NB4 (cell line): ENCODE measurements at regions not wholly inside any gene's neighbourhood (a gene's known extent, or its start where the extent isn't known, plus 50 kb on each side); places are given as distances from the start of the nearest gene placed in this dataset.

Experiments
- MAX ChIP-seq: IDR thresholded peaks from 2 replicates; pipeline ENCODE4 v1.6.1; 2011; ENCODE audit warnings: low read depth, low read length
- MYC ChIP-seq: IDR thresholded peaks from 2 replicates; pipeline ENCODE4 v1.6.1; 2011; ENCODE audit warnings: low read depth, low read length
- POLR2A ChIP-seq: IDR thresholded peaks from 2 replicates; pipeline ENCODE4 v1.6.1; 2011; ENCODE audit warnings: mild to moderate bottlenecking; ENCODE audit not compliant: insufficient read length; ENCODE audit errors: extremely low read depth
- TF ChIP-seq, protein P1 (sequence below): IDR thresholded peaks from one replicate; pipeline ENCODE4 v1.5.1; 2012; ENCODE audit warnings: low read depth, low read length

DNA sequence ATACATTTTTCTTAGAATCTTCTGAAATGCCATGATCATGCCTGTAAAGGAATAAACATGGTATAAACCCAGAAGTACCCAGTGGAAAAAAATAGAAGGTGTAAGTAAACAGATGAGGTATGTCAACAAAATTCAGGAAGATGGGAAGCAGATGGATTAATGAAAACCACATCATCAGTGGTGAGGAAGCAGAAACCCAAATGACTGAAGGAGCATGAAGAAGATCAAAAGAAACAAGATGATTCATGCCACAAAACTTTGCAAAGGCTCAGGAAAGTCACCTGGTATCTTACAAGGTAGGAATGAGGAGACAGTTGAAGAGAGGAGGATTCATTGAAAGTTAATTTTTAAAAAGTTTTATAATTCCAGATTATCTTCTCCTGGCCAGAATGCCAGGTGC lies 132.8 kb upstream of the PAPPA start:
- TF ChIP-seq, protein P1, sequence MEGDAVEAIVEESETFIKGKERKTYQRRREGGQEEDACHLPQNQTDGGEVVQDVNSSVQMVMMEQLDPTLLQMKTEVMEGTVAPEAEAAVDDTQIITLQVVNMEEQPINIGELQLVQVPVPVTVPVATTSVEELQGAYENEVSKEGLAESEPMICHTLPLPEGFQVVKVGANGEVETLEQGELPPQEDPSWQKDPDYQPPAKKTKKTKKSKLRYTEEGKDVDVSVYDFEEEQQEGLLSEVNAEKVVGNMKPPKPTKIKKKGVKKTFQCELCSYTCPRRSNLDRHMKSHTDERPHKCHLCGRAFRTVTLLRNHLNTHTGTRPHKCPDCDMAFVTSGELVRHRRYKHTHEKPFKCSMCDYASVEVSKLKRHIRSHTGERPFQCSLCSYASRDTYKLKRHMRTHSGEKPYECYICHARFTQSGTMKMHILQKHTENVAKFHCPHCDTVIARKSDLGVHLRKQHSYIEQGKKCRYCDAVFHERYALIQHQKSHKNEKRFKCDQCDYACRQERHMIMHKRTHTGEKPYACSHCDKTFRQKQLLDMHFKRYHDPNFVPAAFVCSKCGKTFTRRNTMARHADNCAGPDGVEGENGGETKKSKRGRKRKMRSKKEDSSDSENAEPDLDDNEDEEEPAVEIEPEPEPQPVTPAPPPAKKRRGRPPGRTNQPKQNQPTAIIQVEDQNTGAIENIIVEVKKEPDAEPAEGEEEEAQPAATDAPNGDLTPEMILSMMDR: no peak
- TF ChIP-seq POLR2A: no peak
- no peak for TF ChIP-seq MYC
- no peak for TF ChIP-seq MAX
